NCI-H187 treated with DMSO at 0.1 percent for 48 hours (cell line): ENCODE measurements at regions not wholly inside any gene's neighbourhood (a gene's known extent, or its start where the extent isn't known, plus 50 kb on each side); places are given as distances from the start of the nearest gene placed in this dataset.
A peak's percentile ranks its signal among the peaks of the same experiment; 100 is the strongest.

Source experiments
- DNase-seq: peaks from one replicate; lab custom pipeline; 2025; lab: John Stamatoyannopoulos, UW

DNA sequence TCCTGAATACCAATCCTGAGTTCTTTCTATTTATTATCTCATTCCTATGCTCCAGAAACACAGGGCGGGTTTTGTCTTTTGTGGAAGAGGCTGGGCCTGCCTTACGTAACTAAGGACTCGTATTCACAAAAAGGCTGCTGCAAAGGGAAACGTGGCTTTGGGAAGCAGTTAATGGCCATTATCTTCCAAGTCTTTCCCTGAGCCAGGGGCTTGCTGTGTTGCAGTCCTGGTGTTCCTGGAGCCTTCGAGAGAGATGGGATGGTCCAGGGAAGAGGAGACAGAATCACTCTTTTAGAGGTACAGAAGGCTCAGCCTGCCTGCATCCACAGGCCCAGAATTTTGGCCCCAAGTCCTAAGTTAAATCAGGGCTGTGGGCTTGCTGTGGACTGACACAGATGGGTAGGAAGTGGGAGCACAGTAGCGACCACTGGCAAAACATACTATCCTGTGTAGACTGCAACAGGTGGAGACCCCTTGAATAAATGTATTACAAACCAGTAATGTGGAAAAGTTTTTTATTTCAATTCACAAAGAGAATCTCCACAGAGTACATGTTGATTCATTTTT lies 139.4 kb upstream of the ST6GAL2 start:
- DNase-seq: no peak

DNA sequence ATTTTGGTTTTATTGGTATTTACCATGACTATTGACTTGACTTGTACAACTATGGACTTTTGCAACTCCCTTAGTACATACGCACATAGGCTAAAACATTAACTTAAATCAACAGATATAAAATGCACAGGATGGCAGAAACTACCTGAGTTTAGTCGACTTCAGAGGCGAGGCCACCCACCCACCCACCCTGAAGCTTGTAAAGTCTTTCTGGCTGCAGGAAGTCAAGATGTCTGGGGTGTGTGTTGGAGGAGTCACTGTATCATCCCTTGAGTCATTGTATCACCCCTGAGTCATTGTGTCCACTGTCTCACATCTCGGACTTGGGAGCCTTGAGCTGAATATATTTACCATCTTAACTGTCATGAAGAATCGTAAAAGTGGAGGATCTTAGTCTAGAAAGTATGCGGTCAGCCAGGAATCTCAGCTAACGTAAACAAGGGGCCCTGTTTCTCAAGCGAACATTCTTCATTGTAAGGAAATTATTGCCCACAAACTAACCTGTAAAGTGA lies 140.0 kb upstream of the ST6GAL2 start:
- no peak for DNase-seq

- no peak for DNase-seq
These were observed 141.2 kb upstream of the ST6GAL2 start for GRCh38 chr2:107027205-107027604.

GRCh38 chr2:107027810-107028209 lies 141.8 kb upstream of the ST6GAL2 start:
- DNase-seq: no peak

DNA sequence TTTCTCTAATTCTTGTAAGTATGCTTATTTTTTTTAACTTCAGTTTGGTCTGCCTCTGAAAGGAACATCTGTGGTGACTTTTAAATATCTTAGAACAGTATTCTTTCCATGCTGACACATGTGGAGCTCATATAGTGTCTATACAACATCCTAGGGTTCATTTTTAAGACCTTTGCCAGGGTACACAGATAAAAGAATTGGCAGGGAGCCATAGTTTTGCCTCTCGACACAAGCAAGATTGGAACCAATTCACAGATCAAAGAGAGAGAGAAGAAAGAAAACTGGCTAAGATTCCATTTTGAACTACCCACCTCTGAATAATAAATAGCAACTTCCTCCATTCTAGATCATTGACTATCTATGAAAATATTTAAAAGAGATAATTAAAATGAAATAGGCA lies 142.7 kb upstream of the ST6GAL2 start:
- no peak for DNase-seq

GRCh38 chr2:107036293-107036692 lies 150.3 kb upstream of the ST6GAL2 start:
- no peak for DNase-seq

GRCh38 chr2:107062173-107062572 lies 176.2 kb upstream of the ST6GAL2 start:
- no peak for DNase-seq

DNA sequence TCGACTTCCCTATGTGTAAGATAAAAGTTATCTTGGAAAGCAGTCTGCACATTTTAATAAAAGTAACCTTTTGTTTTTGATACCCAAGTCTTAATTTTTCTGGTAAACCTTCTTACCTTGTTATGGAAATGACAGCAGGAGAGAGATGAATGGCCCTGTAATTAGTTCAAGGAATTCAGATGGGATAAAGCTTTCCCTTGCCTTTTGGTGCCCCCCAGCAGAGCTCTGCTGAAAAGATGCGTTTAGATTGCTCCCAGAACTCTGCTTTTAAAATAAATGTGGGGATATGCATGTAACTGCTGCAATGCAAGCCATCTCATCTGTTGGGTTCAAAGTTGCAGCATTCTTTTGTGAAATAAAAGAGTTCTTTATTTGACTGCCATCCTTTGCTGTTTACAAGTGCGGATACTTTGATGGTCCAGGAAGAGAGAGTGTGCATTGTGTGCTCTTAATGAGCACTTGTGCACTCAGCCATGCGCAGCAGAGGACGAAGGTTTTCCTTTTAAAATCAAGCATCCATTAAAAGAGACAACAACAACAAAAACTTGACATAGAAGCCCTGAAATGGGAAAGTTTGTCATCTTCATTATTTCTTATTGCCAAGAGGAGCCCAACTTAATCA lies 176.7 kb upstream of the ST6GAL2 start:
- no peak for DNase-seq

- DNase-seq: no peak
These were observed 177.3 kb upstream of the ST6GAL2 start for GRCh38 chr2:107063228-107063627.

GRCh38 chr2:107064750-107065149 lies 178.8 kb upstream of the ST6GAL2 start:
- no peak for DNase-seq

GRCh38 chr2:107068069-107068916 lies 182.3 kb upstream of the ST6GAL2 start:
- DNase-seq: peak; percentile 52

DNA sequence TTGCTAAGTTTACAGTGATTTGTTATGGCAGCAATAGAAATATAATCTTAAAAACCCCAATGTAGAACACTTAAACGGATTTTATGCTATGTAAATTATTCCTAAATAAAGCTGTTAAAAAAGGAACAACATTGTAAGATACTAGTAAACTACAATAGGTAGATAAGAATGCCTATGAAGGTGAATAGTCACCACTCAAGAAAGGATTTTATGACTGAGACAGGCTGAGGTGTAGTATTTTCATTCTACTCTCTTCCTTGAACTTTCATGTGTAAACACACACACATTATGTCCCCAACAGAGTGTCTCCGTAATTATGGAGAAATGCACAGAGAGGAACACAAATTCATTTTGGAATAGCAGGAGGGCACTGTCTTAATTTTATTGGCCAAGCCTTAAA lies 183.9 kb upstream of the ST6GAL2 start:
- DNase-seq: no peak

DNA sequence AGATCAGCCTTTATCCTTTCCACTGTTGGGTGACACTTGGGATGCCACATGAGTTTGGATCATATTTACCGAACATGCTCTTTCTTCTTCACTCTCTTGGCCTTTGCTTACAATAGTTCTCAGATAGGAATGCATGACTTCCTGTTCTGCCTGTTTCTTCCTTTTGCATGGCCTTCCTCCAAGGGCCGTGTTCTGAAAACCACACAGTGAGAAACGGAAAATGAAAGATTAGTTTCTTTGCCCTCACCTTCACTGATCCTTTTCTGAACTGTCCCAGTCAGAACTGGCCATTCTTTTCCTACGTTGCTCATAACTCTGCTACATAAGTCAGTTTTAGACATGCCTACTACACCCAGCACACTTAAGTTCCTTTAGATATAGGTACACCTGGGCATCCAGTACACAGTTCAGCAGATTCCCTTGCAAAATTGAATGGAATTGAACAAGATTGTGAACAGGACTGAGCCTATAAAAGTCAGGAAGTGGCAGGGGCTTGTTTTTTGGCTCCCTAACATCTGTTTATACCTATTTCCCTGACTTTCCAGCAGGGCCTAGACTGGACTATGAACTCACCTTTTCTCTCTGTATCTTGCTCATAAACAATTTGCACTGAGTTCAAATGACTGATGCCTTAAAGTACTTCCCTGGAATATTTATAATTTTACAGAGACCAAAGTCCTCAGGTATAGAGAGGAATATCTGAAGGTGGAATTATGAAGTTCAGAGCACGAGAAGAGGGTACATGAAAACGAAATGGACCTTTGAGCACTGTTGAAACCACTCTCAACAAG lies 186.4 kb upstream of the ST6GAL2 start:
- DNase-seq: no peak

GRCh38 chr2:107078584-107078983 lies 192.6 kb upstream of the ST6GAL2 start:
- DNase-seq: no peak

GRCh38 chr2:107086497-107086896 lies 200.5 kb upstream of the ST6GAL2 start:
- no peak for DNase-seq

- no peak for DNase-seq
These were observed 202.2 kb upstream of the ST6GAL2 start for GRCh38 chr2:107088156-107088555.

- DNase-seq: no peak
These were observed 205.3 kb upstream of the ST6GAL2 start for GRCh38 chr2:107091163-107091864.

GRCh38 chr2:107093426-107093957 lies 207.5 kb upstream of the ST6GAL2 start:
- DNase-seq: no peak

DNA sequence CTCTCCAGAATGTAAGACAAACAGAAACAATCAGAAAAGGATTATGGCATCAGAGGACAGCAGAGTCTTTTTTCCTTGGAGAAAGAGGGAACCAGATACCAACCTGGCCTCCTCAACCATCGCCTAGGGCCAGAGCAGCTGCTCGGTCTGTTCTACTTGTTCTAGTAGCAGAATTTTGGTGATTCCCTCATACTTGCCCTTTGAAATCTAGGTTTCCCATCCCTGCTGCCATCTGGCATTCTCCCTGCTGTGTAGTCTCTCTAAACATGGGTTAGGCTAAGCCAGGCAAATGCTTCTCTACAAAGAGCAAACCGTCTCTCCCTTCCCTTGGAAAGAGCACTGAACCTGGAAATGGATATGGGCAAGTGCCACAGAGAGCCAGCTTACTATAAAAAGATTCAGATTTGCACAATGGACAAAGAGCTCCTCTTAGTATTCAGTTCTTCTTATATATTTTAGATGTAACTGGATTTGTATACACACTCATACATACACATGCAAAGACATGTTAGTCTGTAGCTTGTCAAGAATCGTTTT lies 208.6 kb upstream of the ST6GAL2 start:
- DNase-seq: no peak

DNA sequence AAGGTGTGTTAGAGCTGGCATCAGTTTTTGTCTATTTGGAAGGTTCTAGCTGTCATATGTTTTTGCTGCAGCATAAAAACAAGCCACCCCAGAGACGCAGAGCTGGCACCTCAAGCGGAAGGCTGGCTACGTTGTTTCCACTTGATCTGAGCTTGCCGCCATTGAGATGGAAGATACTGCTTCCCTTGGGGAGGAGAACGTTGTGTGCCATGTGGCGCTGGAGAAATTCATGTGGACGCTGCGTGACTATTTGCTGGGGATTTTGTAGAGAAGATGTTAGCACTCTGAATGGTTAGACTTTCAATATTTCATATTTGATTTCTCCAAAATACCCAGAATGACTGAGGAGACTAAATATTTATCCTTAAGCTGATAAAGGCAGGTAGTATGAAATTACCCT lies 216.2 kb upstream of the ST6GAL2 start:
- no peak for DNase-seq

- DNase-seq: no peak
These were observed 221.4 kb upstream of the ST6GAL2 start for GRCh38 chr2:107107351-107107750.
